ENCODE measurements at regions not wholly inside any gene's neighbourhood (a gene's known extent, or its start where the extent isn't known, plus 50 kb on each side); places are given as distances from the start of the nearest gene placed in this dataset.
"Not testable (repeated sequence)": the region's sequence is repeated elsewhere in the genome, so short reads cannot be mapped to it uniquely, and the experiment has no call there.

DNA sequence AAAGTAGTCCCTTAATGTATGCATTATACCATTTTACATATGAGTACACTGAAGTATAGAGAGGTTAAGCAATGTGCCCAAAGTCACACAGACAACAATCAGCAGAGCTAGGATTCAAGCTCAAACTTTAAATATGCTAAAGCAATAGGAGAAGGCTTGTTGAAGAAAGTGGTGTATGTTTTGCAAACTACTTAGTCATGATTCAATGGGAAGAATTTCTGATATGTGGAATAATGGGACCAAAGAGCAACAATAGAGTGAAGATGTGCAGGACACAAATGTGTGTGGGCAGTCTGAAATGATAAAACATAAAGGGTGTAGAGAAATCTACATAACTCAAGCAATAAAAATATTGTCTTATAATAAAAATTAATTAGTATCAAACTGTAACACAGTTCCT is 109.0 kb upstream of the ARSJ start:
- DNase-seq, result no peak

DNA sequence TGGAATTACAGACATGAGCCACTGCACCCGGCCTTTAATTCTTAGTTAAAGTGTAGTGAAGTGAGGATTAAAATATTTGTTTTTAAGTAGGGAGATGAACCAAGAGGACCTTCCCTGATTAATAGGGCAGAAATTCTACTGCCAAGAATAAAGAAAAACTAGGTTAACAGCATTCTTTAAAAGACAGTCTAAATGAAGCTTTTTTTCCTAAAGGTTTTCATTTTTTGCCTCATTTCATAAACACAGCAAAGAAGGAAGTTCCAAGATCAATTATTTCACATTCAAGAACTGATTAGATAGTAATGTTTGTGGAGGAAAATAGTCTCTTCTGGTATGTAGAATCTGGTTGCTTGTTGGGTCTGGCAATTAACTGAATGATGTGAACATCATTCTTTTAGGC is 112.1 kb upstream of the ARSJ start:
- DNase-seq, result no peak

DNA sequence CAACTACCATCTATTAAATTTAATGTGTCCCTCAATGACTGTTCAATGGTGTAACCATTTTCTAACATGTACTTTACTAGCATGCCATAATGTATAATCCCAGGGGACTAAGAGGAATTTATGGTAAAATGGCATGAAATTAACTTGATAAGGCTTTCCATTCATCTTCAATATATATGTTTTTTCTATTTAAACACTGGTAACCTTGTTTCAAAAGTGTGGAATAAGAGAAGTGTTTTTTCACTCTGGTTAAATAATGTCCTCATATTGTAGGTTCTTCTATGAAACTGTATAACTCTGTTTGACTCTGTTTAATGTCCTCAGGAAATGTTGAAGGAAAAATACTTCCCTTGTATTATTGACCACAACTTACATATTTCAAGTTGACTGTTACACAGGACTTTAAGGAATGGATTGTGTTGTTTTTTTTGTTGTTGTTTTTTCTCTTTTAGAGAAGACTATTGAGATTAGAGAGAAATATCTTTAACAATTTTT is 113.8 kb upstream of the ARSJ start:
- DNase-seq, result no peak

DNA sequence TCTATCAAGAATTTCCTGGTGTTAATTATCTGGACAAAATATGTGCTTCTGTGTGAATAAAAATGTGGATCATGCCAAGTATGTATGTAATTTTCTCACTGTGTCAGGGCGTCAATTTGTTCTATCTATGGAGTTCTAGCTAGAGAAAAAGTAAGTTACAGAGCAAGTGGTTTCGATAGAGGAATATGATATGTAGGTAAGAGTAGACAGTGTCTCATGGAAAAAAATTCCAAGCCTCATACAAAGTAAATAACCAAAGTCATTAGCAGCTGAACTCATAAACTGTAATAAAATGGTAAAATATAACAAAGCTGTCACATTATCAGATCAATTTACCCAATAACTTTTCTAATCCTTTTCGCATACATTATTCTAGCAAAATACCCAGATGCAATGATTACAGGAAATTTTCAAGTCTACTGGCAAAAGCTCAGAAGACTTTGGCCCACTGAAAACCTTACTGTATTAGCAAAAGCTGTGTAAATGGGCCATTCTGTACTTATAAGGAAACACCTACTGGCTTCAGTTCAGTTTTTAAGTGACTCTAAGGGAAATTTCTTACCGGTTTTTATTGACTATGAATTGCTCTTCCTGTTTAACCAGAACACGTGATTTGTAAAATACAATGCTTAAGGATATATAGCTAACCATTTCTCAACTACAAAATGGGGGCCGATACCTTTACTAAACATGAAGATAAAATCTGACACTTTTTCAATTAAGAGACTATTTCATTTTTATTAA is 121.0 kb upstream of the ARSJ start:
- no peak for DNase-seq

DNA sequence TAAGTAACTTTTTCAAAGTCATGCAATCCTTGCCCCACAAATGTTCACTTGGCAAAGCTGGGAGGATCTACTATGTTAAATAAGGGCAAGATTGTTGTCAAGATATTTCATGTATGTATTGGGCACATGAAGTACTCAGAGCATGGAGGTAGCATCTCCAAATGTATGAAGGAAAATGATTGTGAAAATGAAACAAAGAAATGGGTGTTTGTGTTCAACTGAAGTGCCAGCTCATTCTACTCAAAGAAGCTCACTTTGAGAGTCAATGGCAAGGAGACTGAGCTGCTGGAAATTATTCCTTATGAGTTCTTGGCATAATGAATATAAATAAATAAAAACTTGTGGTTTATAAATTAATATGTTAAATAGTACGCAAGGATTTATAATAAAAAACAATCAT is 124.5 kb upstream of the ARSJ start:
- no peak for DNase-seq

DNA sequence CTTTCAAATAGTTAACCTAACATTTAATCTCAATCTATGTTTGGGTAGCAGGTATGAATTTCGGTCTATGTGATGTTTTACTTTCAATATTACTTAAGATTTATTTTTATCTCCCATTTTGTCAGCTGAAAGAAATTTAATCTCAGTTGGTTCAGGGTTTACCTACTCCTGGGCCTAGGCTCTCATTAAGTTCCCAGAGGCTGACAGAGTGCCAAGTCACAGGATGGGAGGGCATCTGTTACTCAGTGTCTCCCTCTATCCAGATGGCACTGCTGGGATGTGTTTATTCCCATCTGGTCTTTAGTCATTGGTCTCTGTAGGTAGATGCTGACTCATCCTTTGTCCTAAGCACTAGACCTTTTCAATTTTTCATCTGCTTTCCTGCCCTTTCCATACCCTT is 129.4 kb upstream of the ARSJ start:
- DNase-seq, result no peak

DNA sequence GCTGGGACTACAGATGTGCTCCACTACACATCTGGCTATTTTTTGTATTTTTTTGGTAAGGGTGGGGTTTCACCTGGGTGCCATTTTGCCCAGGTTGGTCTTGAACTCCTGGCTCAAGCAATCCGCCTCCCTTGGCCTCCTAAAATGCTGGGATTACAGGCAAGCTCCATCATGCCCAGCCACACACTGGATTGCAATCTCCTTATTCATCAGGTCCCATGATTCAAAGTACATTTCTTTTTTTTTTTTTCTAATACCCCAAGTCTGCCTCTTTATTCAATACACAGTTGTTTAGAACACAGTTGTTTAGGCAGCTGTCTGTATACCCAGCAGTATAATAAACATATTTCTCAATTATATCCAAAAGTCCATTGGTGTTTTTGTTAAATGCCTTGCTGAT is 130.3 kb upstream of the ARSJ start:
- DNase-seq, result no peak

DNA sequence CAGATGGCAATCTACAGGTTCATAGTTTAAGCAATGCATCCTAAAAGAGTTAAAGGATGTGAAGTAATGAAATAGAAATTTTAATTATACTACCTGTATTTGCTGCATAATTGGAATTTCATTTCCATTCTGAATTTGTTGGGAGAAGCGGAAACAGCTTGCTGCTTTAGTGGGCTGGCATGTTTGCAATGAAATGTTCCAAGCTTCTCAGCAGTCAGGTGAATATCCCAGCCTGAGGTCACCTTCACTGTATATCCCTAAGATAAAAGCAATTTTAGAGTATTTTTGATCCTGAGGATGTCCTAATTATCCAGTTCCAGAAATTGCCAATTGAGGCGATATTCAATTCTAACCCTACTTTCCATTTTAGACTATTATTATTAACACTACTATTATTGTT is 136.1 kb upstream of the ARSJ start:
- no peak for DNase-seq

DNA sequence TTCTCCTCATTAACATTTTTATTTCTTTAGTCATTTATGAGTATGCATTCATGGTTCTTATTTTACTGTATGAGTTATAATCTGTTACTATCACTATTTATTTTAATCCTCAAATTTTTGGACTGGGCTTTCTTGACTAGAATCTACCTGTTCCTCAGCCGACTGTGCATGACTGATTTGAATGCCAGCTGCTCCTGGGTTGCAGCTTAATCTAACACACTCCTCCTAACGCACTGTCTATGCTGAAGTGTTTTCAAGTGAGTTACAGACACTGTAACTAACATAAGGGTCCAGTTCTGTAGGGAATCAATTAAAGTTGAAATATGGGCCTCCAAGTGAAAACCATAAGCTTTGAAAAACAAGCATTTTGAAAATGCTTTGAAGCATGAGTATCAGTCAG is 137.4 kb upstream of the ARSJ start:
- DNase-seq, result no peak

DNA sequence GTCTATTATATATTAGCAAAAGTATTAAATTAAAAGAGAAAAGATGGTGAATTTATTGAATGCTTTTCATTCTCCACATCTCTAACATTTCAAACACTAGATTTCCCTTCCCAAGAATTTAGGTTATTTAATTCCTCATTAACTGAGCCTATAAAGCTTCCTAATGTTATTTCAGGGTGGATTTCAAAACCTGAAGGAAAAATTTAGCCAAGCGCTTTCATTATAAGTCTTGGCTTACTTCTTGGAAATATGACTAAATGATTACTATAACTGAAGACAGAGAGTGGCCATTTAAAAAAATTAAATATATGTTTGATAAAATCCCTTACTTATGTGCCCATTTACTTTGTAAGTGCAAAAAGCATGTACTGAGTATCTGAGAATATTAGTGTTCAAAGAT is 141.8 kb upstream of the ARSJ start:
- no peak for DNase-seq

DNA sequence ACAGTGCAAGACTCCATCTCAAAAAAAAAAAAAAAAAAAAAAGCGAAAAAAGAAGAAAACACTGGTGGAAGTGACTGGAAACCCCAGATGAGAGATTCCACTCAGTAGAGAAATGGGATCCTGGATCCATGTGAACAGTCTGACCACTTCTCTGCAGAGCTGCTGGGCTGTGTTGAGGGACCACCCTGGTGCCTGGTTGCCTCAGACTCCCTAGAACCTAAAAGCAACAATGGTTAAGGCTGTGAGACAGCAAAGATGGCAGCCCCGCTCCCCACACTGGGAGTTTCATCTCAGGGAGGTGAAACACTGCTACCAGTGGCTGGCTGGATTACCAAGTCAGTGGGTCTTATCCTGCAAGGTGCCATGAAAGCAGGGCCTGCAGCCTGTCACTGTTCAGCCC is 152.8 kb upstream of the ARSJ start:
- no peak for DNase-seq

DNA sequence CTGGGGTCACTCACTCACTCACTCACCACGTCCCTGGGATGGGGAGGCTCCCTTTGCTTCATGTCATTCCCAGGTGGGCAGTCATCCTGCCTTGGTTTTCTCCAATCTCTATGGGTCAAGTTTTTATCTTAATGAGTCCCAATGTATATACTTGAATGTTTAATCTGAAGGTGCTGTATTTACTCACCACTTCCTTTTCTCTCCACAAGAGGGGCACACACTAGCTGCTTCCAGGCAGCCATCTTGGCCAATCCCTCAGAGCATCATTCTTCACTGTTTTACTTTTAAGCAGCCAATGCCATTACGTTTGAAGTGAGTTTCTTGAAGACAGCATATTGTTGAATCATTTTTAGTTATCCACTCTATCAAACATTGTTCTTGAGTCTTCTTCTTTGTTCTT is 153.4 kb upstream of the ARSJ start:
- no peak for DNase-seq

DNA sequence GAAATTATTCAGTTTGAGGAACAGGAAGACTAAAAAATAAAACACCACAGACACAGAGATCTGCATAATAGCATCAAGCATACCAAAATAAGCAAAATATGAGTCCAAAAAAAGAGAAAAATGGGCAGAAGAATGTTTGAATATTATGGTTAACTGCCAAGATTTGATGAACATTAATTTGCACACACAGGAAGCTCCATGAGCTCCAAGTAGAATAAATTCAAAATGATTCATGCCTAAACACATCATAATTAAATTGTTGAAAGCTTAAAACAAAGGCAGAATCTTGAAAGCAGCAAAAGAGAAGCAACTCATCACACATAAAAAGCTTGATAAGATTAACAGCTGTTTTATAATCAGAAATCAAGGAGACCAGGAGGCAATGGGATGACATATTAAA is 156.6 kb upstream of the ARSJ start:
- DNase-seq, result no peak

DNA sequence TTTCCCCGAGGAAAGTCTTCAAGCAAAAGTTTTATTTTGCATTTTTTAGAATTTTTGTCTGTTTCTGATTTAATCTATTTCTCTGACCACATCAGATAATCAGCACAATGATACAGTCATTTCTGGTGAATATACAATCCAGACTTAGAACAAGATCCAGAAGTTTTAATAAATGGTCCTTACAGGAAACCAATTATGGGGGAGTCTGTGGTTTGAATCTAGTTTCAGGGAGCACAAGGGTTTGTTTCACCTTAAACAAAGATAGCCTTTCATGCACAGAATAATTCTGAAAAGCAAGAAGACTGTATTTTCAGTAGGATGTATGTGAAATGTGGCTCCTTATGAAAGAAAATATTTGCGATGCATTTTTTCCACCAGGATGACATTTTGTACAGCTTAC is 158.5 kb upstream of the ARSJ start:
- no peak for DNase-seq

DNA sequence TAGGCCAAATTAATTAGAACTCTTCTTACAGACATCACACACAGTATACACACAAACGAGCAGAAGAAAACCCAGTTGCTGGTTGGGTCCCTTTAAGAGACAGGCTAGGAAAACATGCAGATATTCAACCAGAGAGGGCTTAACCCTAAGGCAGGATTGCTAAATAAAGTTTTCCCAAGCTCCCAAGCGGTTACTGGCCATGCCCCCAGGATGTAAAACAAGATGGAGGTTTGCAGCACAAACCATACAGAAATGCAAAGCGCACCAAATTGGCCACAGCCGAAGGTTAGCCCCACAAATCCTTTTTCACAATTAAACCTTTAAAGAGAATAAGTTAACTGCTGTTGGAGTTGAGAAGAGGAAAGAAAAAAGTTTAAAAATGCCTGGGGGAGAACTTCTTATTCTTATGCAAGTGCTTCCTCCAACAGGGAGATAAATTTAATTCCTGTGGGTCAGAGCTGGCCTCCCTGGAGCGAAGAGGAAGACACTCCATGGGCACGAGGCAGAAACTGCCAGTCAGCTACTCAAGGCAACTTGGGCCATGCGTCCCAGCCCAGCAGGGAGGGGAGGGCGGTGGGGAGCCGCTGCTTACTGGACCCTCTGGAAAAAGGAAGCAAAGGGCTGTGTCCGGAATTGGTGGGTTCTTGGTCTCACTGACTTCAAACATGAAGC is 167.6 kb upstream of the ARSJ start:
- DNase-seq, result no peak

DNA sequence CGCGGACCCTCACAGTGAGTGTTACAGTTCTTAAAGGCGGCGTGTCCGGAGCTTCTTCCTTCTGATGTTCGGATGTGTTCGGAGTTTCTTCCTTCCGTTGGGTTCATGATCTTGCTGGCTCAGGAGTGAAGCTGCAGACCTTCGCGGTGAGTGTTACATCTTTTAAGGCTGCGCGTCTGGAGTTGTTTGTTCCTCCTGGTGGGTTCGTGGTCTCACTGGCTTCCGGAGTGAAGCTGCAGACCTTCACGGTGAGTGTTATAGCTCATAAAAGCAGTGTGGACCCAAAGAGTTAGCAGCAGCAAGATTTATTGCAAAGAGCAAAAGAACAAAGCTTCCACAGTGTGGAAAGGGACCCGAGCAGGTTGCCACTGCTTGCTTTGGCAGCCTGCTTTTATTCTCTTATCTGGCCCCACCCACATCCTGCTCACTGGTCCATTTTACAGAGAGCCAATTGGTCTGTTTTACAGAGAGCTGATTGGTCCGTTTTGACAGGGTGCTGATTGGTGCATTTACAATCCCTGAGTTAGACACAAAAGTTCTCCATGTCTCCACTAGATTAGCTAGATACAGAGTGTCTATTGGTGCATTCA is 168.3 kb upstream of the ARSJ start:
- peak; percentile 26 for DNase-seq

DNA sequence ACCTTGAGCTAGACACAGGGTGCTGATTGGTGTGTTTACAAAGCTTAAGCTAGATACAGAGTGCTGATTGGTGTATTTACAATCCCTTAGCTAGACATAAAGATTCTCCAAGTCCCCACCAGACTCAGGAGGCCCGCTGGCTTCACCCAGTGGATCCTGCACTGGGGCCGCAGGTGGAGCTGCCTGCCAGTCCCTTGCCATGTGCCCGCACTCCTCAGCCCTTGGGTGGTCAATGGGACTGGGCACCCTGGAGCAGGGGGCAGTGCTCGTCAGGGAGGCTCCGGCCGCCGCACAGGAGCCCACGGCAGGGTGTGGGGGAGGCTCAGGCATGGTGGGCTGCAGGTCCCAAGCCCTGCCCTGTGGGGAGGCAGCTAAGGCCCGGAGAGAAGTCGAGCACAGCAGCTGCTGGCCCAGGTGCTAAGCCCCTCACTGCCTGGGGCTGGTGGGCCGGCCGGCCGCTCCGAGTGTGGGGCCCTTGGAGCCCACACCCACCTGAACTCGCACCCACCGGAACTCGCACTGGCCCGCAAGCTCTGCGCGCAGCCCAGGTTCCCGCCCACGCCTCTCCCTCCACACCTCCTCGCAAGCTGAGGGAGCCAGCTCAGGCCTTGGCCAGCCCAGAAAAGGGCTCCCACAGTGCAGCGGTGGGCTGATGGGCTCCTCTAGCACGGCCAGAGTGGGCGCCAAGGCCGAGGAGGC is 169.1 kb upstream of the ARSJ start:
- DNase-seq, result not testable (repeated sequence)

DNA sequence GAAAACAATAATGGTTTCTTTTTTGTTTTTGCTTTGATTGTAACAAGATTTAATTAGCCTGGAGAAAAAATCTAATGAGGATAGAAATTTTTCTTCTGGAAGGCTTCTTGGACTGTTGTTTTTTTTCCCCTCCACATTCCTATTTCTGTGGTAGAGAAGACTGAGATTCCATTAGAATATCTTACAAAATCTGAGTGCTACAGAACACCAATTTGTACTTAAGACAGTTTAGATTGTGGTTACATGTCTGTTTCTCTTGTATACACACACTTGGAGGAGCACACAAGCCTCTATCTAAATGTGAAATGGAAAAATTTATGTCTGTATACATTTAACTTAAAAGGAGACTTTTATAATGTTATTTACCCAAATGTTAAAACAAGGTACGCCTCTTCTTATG is 176.9 kb upstream of the ARSJ start:
- DNase-seq, result no peak

DNA sequence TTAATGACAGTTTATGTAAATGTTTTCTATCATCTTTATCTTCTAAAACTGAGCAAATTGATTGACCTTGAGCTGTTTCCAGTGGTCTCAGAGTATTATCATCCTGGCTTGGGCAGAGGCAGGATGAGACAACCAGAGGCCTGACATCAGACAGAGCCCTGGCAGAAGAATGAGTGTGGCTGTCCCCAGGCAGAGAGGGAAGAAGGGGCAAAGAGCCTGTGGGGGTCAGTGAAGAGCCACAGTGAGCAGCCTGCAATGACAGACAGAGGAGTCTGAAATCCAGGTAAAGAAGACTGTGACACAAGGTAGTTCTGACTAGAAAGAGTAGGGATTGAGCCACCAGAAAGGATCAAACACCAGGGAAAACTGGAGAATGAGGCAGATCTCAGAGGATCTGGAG is 182.4 kb upstream of the ARSJ start:
- no peak for DNase-seq

DNA sequence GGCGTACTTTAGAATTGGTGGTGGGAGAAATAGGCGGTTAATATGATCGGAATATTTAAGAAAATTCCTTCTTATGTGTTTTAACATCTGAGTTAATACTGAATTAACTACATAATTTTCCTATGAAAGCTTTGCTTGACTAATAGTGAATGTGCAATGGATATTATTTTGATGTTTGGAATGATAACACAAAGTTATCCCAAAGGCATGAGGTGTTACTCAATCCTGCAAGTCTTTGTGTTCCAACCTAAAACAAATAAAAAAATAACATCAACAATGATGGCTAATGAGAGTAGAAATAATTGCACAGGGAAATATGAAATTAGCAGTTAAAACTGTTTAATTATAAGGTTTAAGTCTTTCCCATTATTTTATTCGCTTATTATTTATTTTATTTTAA is 183.6 kb upstream of the ARSJ start:
- DNase-seq, result no peak

DNA sequence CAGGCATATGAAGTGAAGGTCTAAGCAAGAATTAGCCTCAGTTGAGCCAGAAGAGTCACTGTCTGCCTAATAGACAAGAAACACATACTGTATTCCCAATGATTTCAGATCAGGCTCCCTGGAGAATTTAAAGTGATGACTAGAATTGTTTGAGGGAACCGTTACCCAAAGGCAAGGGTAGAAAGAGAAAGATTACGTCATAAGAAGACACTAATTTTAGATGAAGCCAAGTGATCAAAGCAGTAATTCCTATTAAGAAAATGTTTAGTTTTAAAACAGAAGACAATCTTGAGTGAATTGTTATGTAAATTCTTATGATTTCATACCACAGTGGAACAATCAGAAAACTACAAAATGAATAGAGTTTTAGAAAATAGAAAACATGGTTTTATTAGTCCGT is 194.5 kb upstream of the ARSJ start:
- DNase-seq, result no peak

DNA sequence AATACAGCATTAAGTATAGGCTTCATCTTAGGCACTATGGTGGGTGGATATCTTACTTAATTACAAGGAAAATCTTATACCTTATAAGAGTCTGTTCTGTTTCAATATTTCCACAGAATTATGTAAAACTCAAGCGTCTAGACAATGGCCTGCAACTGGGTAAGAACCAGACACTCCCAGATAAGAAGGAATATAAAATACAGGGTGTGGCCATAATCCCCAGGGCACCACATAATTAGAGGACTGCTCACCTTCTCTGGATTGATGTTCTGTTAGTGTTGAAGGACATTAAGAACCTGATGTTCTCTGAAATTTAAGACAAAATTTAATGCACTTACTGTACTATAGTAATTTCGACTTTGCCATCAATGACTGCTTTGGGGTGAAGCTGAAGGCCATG is 198.2 kb upstream of the ARSJ start:
- no peak for DNase-seq

DNA sequence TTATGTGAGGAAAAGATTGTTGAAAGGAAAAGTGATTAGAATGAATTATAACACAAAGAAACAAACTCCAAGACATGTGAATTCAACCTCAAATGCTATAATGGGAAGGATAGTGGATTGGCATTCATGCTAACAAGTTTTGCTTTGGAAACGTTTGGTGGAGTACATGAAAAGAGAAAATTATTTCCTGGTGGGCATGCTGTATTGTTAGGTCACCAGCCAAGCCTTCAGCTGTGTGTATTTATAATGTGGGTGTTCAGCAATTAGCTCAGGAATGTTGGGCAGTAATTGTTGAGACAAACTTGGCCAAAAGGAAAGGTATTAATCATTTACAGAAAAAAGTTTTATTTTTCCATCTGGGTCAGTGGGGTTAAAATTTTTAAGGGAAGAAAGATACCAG is 198.9 kb upstream of the ARSJ start:
- DNase-seq, result no peak

DNA sequence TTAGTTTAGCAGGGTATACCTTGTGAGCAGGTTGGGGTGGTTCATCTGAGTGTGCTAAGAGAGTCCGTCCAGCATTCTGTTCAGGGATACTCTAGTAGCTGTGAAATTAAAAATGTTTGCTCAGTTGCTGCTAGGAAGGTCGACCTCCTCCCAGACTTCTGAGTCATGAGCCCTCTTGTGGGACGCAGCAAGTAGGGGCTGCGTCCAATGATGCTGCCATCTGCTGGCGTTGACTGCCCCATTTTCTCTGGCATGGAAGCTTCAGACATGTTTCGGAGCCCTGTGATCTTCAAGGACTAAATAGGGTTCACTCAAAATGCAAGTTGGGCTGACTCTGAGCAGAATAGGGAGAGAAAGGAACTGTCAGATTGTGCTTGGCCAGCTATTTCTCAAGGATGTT is 201.0 kb upstream of the ARSJ start:
- peak; percentile 14 for DNase-seq
